Activated gamma-delta T cell treated with anti-CD3 and anti-CD28 coated beads, Interleukin-2, amount 50 U/mL, for 16 hours (primary cell): ENCODE measurements at regions not wholly inside any gene's neighbourhood (a gene's known extent, or its start where the extent isn't known, plus 50 kb on each side); places are given as distances from the start of the nearest gene placed in this dataset.
"Not testable (repeated sequence)": the region's sequence is repeated elsewhere in the genome, so short reads cannot be mapped to it uniquely, and the experiment has no call there.

ENCODE experiments used
- DNase-seq: peaks from one replicate; pipeline ENCODE4 v3.0.0-alpha.2; 2020; ENCODE audit warnings: low read depth

- DNase-seq: not testable (repeated sequence)
Observed at GRCh38 chr14:97148021-97148420, 350.8 kb downstream of the VRK1 start.

GRCh38 chr14:97149775-97150174 is 352.6 kb downstream of the VRK1 start:
- DNase-seq: no peak

GRCh38 chr14:97153527-97153926 is 356.3 kb downstream of the VRK1 start:
- no peak for DNase-seq

- DNase-seq: no peak
Observed at GRCh38 chr14:97155320-97155719, 358.1 kb downstream of the VRK1 start.

GRCh38 chr14:97155814-97156213 is 358.6 kb downstream of the VRK1 start:
- no peak for DNase-seq

- no peak for DNase-seq
Observed at GRCh38 chr14:97156705-97157104, 359.5 kb downstream of the VRK1 start.

- DNase-seq: no peak
Observed at GRCh38 chr14:97158102-97158501, 360.9 kb downstream of the VRK1 start.

GRCh38 chr14:97159124-97159523 is 361.9 kb downstream of the VRK1 start:
- no peak for DNase-seq

- DNase-seq: no peak
Observed at GRCh38 chr14:97162621-97163020, 365.4 kb downstream of the VRK1 start.

GRCh38 chr14:97164021-97164420 is 366.8 kb downstream of the VRK1 start:
- no peak for DNase-seq

GRCh38 chr14:97166497-97166896 is 369.3 kb downstream of the VRK1 start:
- DNase-seq: no peak

- DNase-seq: not testable (repeated sequence)
Observed at GRCh38 chr14:97167577-97167976, 370.4 kb downstream of the VRK1 start.

- DNase-seq: no peak
Observed at GRCh38 chr14:97172644-97173043, 375.5 kb downstream of the VRK1 start.

GRCh38 chr14:97177016-97177415 is 379.8 kb downstream of the VRK1 start:
- no peak for DNase-seq

- no peak for DNase-seq
Observed at GRCh38 chr14:97177635-97178034, 380.5 kb downstream of the VRK1 start.

GRCh38 chr14:97178781-97179180 is 381.6 kb downstream of the VRK1 start:
- no peak for DNase-seq

- no peak for DNase-seq
Observed at GRCh38 chr14:97179573-97179972, 382.4 kb downstream of the VRK1 start.

GRCh38 chr14:97180304-97181200 is 383.4 kb downstream of the VRK1 start:
- DNase-seq: no peak

- DNase-seq: no peak
Observed at GRCh38 chr14:97185186-97185585, 388.0 kb downstream of the VRK1 start.

- no peak for DNase-seq
Observed at GRCh38 chr14:97187916-97188315, 390.7 kb downstream of the VRK1 start.

- DNase-seq: no peak
Observed at GRCh38 chr14:97196336-97196735, 399.2 kb downstream of the VRK1 start.

GRCh38 chr14:97198813-97199212 is 401.6 kb downstream of the VRK1 start:
- DNase-seq: no peak

GRCh38 chr14:97200245-97200644 is 403.1 kb downstream of the VRK1 start:
- no peak for DNase-seq

- no peak for DNase-seq
Observed at GRCh38 chr14:97206916-97207315, 409.7 kb downstream of the VRK1 start.
